Endothelial cell of hepatic sinusoid (primary cell): ENCODE measurements at regions not wholly inside any gene's neighbourhood (a gene's known extent, or its start where the extent isn't known, plus 50 kb on each side); places are given as distances from the start of the nearest gene placed in this dataset.
"Not testable (repeated sequence)": the region's sequence is repeated elsewhere in the genome, so short reads cannot be mapped to it uniquely, and the experiment has no call there.

Experiments used
- in situ Hi-C: cut with HindIII; loops from 2 replicates; pipeline ENCODE4 v1.10.0; 2017; ENCODE audit warnings: low sequenced_read_pairs

DNA sequence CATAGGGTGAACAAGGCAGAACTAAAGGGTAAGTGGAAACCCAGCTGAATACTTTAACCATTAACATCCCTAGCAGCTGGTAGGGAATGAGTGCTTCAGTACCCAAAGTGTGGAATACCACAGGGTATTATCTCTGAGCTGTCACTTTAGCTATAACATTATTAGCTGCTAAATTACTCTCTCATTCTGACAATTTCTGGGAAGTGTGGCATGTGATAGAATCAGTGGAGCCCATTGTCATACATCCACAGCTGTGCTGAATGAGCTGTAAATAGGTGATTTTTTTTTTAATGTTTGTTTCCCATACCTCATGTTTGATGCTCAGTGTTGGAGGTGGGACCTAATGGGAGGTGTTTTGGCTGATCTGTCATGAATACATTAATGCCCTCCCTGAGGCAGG is 894.3 kb downstream of the DIPK2A start:
- in situ Hi-C loops: no loop called here

GRCh38 chr3:144866476-144866875 is 894.9 kb downstream of the DIPK2A start:
- in situ Hi-C loops: no loop called here

GRCh38 chr3:144868506-144868905 is 896.9 kb downstream of the DIPK2A start:
- in situ Hi-C loops: no loop called here

DNA sequence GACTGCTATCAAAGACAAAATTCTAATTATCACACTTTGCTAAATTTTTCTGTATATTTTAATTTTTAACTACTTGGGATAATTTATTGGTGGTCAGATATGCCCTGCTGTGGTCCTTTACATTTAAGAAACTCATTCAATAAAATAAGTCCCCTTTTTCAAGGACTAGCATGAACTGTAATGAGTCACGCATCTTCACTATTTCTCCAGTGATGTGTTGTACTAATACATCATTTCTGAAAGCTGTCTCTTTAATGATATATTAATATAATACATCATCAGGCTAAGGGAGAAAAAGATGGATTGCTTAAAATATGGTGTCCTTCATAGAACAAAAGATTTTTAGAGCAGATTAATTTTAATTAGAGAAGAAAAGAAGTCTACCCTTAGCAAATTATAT is 901.4 kb downstream of the DIPK2A start:
- in situ Hi-C loops: no loop called here

GRCh38 chr3:144875211-144875610 is 903.6 kb downstream of the DIPK2A start:
- in situ Hi-C loops: no loop called here

DNA sequence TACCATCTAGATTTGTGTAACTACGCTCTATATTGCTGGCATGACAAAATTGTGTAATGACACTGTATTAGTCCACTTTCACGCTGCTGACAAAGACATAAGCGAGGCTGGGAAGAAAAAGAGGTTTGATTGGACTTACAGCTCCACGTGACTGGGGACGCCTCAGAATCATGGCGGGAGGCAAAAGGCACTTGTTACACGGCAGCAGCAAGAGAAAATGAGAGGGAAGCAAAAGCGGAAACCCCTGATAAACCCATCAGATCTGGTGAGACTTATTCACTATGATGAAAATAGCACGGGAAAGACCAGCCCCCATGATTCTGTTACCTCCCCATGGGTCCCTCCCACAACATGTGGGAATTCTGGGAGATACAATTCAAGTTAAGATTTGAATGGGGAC is 905.7 kb downstream of the DIPK2A start:
- in situ Hi-C loops: no loop called here

DNA sequence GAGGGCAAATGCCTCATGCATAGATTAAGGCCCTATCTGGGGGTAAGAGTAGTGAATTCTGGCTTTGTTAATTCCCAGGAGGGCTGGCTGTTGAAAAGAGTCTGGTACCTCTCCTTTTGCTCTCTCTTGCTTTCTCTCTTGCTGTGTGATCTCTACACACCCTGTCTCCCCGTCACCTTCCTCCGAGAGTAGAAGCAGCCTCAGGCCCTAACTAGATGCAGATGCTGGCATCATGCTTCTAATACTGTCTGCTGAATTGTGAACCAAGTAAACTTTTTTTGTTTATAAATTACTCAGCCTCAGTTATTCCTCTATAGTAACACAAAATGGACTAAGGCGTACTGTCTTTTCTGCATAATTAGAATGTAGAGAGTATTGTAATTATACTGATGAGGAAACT is 908.1 kb downstream of the DIPK2A start:
- in situ Hi-C loops: no loop called here

- in situ Hi-C loops: no loop called here
Observed at GRCh38 chr3:144893980-144894379, 922.4 kb downstream of the DIPK2A start.

DNA sequence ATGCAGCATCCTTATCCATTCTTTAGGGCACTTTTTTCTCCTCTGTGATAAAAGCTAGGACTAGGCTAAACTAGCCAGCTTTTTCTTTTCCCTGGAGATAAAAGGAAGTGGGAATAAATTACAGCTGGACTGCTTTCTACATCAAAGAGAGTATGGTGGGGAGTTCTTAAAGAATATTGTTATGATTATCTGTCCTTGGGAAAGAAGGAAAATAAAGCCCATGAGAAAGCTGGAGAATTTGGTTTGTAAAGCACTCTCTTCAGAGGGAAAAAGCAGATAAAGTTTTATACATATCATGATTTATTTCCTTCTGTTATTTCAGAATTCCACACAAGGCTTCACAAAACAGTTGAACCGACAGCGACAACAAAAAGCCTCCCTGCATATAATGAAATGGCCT is 923.0 kb downstream of the DIPK2A start:
- in situ Hi-C loops: no loop called here

GRCh38 chr3:144900366-144900765 is 928.7 kb downstream of the DIPK2A start:
- in situ Hi-C loops: no loop called here

DNA sequence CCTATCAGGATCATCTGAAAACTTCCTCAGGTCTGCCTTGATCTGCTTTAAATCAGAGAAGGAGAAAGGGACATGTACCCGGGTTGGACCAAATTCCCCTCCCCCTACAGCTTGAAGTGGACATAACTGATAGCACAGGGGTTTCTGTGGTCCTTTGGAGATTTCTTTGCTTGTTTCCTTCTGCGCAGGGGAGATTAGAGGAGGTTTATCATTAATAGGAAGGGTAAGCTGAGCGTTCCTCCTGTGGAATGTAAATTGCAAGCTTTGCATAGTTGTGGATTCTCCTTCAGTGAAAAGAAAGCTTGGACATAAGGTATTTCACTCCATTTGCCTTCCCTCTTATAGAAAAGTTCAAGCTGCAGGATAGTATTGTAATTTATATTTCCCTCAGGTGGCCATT is 936.0 kb downstream of the DIPK2A start:
- in situ Hi-C loops: not testable (repeated sequence)

DNA sequence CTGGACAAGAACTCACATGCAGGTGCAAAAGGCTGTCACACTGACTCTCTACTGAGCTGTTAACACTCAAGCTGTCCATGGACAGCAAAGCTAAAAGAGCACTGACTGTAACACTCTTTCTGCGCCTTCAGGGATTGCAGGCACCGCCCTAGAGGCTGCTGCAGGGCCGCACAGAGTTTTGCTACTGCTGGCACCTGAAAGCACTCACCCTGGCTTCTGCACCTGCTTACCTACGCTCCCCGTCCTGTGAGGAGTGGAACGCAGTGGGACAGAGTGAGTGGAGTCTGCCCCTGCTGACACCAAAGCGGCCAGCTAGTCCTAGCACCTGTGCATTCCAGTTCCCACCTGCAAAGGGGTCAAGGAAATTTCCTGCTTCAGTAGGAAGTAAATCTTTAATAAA is 941.3 kb downstream of the DIPK2A start:
- in situ Hi-C loops: no loop called here

DNA sequence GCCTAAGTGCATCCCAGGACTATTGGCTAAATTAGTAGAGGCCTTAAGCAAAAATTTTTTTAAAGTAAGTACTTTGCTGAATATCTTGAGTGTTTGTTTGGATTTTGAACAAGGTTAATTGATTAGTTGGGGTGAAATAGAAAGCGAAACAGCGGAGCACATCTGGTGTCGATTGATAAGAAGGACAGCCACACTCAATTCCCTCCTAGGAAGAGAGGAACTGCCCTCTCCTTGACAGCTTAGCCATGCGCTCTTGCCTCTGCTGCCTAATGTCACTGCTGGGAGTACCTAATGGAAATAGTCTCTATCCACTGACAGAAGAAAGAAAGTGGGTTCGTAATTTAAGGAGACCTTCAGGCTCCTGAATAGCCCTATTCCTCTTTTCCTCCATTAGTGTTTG is 943.6 kb downstream of the DIPK2A start:
- in situ Hi-C loops: no loop called here

DNA sequence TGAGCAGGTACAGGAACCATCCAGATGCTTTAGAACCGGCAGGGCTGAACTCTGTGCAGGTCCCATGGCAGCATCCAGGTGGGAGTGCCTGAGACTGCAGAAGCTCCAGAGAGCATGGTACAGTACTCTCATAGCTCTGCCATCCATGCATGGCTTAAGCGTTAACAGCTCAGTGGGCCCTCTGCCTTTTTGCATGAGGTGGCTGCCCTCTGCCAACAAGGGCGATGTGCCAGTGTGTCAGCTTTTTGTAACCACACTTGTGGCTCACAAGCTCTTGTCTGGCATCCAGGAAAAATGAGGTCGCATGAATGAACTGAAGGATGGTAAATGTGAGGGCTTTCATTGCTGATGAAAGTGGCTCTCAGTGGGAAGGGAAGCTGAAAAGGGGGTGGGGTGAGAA is 950.1 kb downstream of the DIPK2A start:
- in situ Hi-C loops: no loop called here

DNA sequence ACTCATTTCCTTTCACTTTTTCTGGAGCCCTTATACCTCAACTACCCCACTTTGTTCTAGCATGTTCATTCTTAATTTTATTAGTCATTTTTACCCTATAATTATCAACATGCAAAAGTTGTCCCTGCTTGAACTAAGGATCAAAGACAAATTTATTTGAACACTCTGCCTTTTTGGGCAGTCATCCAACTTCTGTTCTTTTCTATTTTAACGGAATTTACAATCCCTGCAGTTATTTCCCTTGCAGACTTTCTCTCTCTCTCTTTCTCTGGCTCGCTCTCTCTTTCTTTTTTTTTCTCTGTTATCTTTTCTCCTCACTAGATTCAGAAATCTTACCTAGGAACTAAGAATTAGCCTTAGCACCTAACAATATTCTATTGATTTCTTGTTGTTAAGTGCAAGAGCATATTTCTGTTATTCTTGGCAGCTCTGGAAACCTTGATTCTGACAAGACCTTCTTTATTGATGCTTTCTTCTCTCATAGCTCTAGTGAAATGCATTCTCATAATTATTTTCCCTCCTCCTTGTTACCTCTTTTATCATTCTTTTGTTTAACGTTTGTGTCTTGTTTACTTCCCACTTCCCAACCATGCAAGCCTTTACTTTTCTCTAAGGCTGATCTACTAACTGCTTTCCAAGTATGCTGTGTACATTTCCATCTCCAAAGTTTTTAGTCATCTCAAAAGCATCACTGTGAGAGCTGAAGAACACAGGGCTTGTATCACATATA is 951.6 kb downstream of the DIPK2A start:
- in situ Hi-C loops: no loop called here

GRCh38 chr3:144930431-144930830 is 958.8 kb downstream of the DIPK2A start:
- in situ Hi-C loops: no loop called here

GRCh38 chr3:144931590-144931989 is 960.0 kb downstream of the DIPK2A start:
- in situ Hi-C loops: no loop called here

DNA sequence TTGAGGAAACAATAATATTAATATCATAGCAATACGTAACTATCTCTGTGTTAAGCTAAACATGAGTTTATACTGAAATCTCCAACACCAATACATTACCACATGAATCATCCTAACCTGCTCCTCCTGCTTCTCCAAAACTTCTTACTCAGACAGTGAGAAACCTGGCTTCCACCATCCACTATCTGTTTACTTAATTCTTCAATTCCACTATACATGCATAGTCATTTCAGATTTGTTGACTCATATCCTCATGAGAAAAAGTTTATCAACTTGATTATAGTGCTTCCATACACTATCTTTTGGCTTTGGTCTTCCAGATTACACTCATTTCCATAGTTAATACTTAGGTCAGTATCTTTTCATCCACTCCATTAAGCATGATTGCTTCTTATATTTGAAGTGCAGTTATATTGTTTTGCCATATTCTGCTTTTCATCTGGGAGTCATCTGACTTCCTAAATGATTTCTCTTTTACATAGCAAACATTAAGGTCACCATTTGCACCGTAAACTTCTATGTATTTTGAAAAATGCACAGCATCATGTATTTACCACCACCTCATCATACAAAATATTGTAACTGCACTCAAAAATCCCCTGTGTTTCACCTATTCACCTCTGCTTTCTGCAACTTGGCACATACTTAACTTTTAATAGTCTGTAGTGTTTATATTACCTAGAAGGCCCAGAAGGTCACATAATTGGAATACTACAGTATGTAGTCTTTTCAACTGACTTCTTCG is 970.6 kb downstream of the DIPK2A start:
- in situ Hi-C loops: no loop called here

- in situ Hi-C loops: no loop called here
Observed at GRCh38 chr3:144942838-144943197, 971.2 kb downstream of the DIPK2A start.

GRCh38 chr3:144947895-144948294 is 976.3 kb downstream of the DIPK2A start:
- in situ Hi-C loops: no loop called here

DNA sequence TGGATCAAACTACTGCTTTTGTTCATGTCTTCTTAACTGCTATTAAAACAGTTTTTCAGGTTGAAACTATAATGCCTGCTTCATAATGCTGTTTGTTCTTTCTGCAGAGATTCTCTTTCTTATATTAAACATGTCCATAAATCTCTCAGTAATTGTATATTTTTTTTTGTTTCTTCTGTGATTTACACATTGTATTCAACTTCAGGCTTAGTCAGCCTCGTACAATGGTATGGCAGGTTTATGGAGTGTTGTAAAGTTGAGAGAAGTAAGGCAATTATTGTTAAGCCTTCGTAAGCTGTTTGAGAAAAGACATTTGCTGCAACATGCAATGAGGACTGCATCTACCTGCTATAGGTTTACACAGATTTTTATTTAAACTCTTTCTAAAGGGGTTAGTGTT is 977.1 kb downstream of the DIPK2A start:
- in situ Hi-C loops: no loop called here

GRCh38 chr3:144953959-144954358 is 982.3 kb downstream of the DIPK2A start:
- in situ Hi-C loops: no loop called here
